HG03097 (cell line): ENCODE measurements at regions not wholly inside any gene's neighbourhood (a gene's known extent, or its start where the extent isn't known, plus 50 kb on each side); places are given as distances from the start of the nearest gene placed in this dataset.
A peak's percentile ranks its signal among the peaks of the same experiment; 100 is the strongest.

ENCODE experiments used
- ATAC-seq: cut with Tn5 transposase; IDR thresholded peaks from one replicate; pipeline ENCODE4 v1.9.1; 2021; ENCODE audit not compliant: unreplicated experiment, low FRiP score

- no peak for ATAC-seq
These were observed 211.0 kb upstream of the ZC3H15 start for GRCh38 chr2:186274936-186275575.

GRCh38 chr2:186276909-186277308 lies 209.2 kb upstream of the ZC3H15 start:
- ATAC-seq: no peak

- no peak for ATAC-seq
These were observed 204.3 kb upstream of the ZC3H15 start for GRCh38 chr2:186281726-186282125.

GRCh38 chr2:186294248-186294888 lies 191.7 kb upstream of the ZC3H15 start:
- ATAC-seq: no peak

DNA sequence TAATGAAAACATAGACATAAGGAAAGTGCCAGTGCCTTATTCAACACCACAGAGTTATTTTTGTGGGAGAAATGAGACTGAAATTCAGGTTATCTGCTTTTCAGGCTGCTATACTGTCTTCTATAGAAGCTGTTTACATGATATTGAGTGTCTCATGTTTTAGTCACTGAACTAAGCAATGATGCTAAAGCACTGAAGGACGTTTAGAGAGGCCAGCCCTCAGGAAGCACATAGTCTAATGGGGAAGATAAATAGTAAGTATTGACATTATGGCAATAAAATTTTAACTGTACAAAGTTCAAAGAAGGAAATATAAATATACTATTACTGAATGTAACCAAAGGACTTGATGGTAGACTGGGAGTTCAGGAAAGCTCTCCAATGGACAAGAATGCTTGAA lies 186.4 kb upstream of the ZC3H15 start:
- no peak for ATAC-seq

GRCh38 chr2:186302263-186302662 lies 183.8 kb upstream of the ZC3H15 start:
- no peak for ATAC-seq

DNA sequence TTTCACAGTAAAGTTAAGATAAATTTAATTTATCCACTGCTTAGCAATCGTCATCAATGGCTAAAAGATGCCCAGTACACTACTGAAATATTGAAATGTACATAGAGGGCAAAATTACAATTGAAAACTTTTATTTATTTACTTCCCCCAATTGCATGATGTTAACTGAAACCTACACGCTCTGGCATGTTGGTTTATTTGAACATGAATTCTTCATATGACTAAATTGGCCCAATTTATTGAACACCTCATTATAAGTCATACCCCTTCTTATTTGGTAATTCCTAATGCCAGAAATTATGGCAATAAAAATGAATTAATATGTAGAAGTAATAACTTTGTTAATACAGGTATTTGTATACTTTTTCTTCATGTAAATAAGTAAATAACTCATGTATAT lies 183.0 kb upstream of the ZC3H15 start:
- ATAC-seq: no peak

- no peak for ATAC-seq
These were observed 182.0 kb upstream of the ZC3H15 start for GRCh38 chr2:186304064-186304463.

DNA sequence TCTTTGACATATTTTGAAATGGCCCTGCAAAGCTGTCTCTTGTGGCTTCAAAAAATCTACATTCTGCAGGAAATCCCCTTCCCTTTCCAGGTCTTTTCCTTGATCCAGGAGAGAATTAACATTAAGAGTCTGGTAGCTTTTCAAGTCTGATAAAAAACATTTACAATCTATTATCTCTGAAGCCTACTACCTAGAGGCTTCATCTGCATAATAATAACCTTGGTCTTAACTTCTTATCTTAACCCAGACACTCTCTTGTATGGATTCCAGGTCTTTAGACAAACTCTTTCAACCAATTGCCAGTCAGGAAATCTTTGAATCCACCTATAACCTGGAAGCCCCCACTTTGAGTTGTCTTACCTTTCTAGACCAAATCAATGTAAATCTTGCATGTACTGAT lies 179.3 kb upstream of the ZC3H15 start:
- no peak for ATAC-seq

DNA sequence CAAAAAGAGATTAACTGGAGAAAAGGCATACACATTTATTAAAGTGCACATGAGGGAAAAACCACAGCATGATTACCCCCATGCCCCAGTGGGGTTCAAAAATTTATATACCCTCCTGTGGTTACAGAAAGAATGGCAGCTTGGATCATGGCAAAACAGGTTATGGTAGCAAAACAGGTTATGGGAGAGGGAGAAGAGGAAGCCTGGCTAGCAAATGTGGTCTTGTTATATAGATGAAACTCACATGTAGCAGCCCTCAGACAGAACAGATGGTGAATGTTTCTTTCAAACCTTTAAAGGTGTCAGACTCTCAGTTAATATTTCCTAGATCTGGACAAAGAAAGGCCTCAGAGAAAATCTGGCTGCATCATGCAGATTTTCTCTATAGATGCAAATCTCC lies 178.2 kb upstream of the ZC3H15 start:
- ATAC-seq: peak; percentile 65

- ATAC-seq: peak; percentile 15
These were observed 177.7 kb upstream of the ZC3H15 start for GRCh38 chr2:186308347-186308746.

GRCh38 chr2:186309901-186310300 lies 176.2 kb upstream of the ZC3H15 start:
- ATAC-seq: no peak

GRCh38 chr2:186319105-186319504 lies 167.0 kb upstream of the ZC3H15 start:
- ATAC-seq: no peak

DNA sequence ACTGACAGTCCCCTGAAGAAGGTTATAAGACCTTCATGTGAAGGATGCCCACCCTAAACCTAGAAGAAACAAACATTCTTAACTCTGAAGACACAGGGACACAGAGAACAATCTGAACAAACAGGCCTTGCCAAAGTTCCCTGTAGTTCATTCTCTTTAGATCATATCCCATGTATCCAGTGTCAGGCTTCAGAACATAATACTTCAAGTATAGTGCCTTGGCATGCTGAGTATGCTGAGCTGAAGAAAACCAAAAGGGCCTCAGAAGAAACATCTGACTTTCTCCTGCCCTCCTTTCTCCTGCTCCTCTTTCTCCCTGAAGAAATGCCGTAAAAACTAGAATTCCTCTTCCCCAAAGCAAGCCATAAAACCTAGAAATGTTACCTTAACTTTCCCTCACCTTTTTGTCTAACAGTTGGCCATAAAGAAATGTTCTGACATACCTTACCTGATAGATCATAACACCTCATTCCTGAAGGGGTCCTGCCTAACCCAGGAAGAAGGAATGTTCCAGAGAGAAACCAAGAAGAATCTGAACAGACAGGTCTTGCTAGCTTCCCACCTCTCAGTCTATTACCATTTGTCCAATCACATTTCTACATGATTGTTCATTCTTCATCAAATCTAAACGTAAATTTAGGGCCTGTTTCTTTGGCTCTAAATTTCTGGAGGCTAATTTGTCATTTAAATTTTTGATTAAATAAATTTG lies 160.1 kb upstream of the ZC3H15 start:
- no peak for ATAC-seq

- ATAC-seq: peak; percentile 60
These were observed 158.7 kb upstream of the ZC3H15 start for GRCh38 chr2:186327251-186327868.

DNA sequence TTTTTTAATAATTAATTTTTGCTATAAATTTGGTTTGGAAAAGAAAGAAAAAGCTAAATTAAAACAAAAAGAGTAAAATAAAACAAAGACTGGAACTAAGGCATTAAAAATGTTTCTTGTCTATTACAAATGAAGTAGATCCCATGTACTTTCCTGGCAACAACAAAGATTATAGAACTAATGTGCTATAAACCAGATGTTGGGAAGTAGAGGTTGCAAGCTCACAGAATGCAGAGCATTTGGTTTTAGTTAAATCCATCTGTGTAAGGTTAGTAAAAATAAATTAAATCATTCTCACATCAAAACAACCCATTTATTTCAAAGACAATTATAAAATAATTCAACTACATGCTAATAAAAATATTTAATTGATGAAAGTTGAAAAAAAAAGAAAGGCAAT lies 157.2 kb upstream of the ZC3H15 start:
- ATAC-seq: no peak

DNA sequence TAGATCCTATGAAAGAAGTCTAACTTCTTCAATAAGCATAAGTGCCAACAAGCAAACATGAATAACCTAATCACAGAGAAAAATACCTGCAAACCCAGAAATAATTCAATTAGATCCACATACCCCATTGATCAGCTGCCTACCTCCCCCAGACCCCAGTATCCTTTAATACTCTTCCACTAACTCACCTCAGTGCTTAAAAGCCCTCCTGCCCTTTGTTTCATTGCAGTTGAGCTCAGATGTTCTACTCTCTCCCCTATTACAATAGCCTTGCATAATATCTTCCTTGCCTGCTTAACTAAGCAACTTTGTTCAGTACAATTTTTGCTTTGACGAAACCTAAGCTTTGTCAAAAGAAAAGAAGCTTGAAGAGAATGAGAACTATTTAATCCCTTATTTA lies 156.0 kb upstream of the ZC3H15 start:
- ATAC-seq: no peak

- ATAC-seq: no peak
These were observed 146.3 kb upstream of the ZC3H15 start for GRCh38 chr2:186339716-186340115.

GRCh38 chr2:186342029-186342428 lies 144.0 kb upstream of the ZC3H15 start:
- ATAC-seq: no peak

GRCh38 chr2:186345745-186346144 lies 140.3 kb upstream of the ZC3H15 start:
- ATAC-seq: no peak

- ATAC-seq: no peak
These were observed 139.8 kb upstream of the ZC3H15 start for GRCh38 chr2:186346216-186346615.

- no peak for ATAC-seq
These were observed 138.6 kb upstream of the ZC3H15 start for GRCh38 chr2:186347472-186347871.
